Endodermal cell (in vitro differentiated cells): ENCODE measurements at regions not wholly inside any gene's neighbourhood (a gene's known extent, or its start where the extent isn't known, plus 50 kb on each side); places are given as distances from the start of the nearest gene placed in this dataset.

Experiments
- DNase-seq: peaks from one replicate; pipeline ENCODE4 v3.0.0-alpha.2; 2017
- H3K27ac ChIP-seq: 2 replicates; pipeline ENCODE4 v1.5.1; 2013; ENCODE audit warnings: mild to moderate bottlenecking, low read depth, low read length, moderate library complexity
- H3K27me3 ChIP-seq: 2 replicates; pipeline ENCODE4 v1.6.1; 2013; ENCODE audit warnings: mild to moderate bottlenecking, low read length, moderate library complexity; ENCODE audit not compliant: insufficient read depth, control insufficient read depth, poor library complexity, severe bottlenecking
- H3K36me3 ChIP-seq: 2 replicates; pipeline ENCODE4 v1.7.0; 2013; ENCODE audit warnings: mild to moderate bottlenecking, low read length, moderate library complexity; ENCODE audit not compliant: control insufficient read depth, insufficient read depth
- H3K4me1 ChIP-seq: one replicate; pipeline ENCODE4 v1.7.0; 2013; ENCODE audit warnings: low read length; ENCODE audit not compliant: control insufficient read depth, insufficient read depth
- H3K4me3 ChIP-seq: 2 replicates; pipeline ENCODE4 v1.5.1; 2013; ENCODE audit warnings: mild to moderate bottlenecking, low read length, moderate library complexity
- H3K9ac ChIP-seq: 2 replicates; pipeline ENCODE4 v1.6.1; 2013; ENCODE audit warnings: mild to moderate bottlenecking, low read length, moderate library complexity; ENCODE audit not compliant: poor library complexity, severe bottlenecking; ENCODE audit errors: extremely low read depth
- H3K9me3 ChIP-seq: 2 replicates; pipeline ENCODE4 v1.6.1; 2013; ENCODE audit warnings: mild to moderate bottlenecking, low read length, moderate library complexity; ENCODE audit not compliant: control insufficient read depth
- H3K27ac Mint-ChIP-seq: 2 replicates; pipeline ENCODE4 v1.8.0; 2020; ENCODE audit warnings: mixed read lengths
- H3K27me3 Mint-ChIP-seq: 2 replicates; pipeline ENCODE4 v1.8.0; 2021; ENCODE audit warnings: mild to moderate bottlenecking, mixed read lengths; ENCODE audit not compliant: insufficient read depth
- H3K36me3 Mint-ChIP-seq: 2 replicates; pipeline ENCODE4 v1.8.0; 2020; ENCODE audit warnings: low read depth, mixed read lengths
- H3K4me1 Mint-ChIP-seq: 2 replicates; pipeline ENCODE4 v1.8.0; 2020; ENCODE audit warnings: mixed read lengths
- H3K4me3 Mint-ChIP-seq: 2 replicates; pipeline ENCODE4 v1.8.0; 2020; ENCODE audit warnings: mild to moderate bottlenecking, moderate library complexity, mixed read lengths
- H3K9me3 Mint-ChIP-seq: 2 replicates; pipeline ENCODE4 v1.8.0; 2020; ENCODE audit warnings: mild to moderate bottlenecking, mixed read lengths
- WGBS, 2 experiments: methylation state at CpG; one replicate each; pipeline versions ENCODE4 v1.1.5 to v1.1.7; 2013; ENCODE audit warnings: missing lambda C conversion rate in 2 of 2, mixed read lengths in 1 of 2; ENCODE audit not compliant: insufficient coverage in 1 of 2, insufficient read length in 1 of 2; 5-methylcytosine and 5-hydroxymethylcytosine counted together
- TF ChIP-seq, protein P1 (sequence below): fragments of 200-600 bp; sonication (generic); conservative IDR thresholded peaks from 2 replicates; pipeline ENCODE4 v1.5.0; 2021; ENCODE audit warnings: antibody characterized with exemption, mild to moderate bottlenecking

DNA sequence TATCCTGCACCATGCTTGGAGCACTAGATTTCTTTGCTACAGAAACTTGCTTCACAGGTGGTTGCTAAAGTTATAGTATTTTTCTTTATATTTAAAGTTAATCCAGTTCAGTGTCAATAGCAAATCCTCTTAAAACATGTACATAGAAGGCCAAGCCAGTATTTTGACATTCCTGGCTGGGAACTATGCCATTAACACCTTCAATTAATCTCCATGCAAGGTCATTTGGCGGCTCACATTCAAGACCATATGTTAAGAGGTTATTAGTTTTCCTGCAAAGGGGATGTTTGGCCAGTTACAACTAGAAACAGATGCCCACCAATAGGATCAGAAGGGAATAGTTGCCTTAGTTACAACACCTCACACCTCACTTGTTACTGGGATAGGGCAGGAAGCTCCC lies 261.3 kb upstream of the MEIS1 start:
- no peak overlapping the region for H3K27ac Mint-ChIP-seq
- TF ChIP-seq, protein P1, sequence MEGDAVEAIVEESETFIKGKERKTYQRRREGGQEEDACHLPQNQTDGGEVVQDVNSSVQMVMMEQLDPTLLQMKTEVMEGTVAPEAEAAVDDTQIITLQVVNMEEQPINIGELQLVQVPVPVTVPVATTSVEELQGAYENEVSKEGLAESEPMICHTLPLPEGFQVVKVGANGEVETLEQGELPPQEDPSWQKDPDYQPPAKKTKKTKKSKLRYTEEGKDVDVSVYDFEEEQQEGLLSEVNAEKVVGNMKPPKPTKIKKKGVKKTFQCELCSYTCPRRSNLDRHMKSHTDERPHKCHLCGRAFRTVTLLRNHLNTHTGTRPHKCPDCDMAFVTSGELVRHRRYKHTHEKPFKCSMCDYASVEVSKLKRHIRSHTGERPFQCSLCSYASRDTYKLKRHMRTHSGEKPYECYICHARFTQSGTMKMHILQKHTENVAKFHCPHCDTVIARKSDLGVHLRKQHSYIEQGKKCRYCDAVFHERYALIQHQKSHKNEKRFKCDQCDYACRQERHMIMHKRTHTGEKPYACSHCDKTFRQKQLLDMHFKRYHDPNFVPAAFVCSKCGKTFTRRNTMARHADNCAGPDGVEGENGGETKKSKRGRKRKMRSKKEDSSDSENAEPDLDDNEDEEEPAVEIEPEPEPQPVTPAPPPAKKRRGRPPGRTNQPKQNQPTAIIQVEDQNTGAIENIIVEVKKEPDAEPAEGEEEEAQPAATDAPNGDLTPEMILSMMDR: no peak

DNA sequence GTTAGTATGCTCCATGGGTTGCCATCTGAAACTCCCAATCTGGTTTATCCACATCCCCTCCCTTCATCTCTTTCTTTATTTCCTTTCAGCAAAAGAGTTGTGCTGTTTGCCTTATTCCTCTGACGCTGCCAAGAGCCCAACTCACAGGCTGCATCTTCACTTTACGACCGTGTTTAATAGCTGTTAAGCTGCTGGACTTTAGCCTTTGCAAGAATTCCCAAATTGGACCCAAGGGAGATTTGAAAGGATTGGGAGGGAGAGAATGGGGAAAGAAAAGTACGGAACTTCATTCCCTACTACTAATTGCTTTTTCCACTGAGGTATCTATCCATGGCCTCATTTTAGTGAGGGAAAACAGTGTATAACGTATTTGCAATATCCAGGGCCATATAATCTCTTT lies 263.4 kb upstream of the MEIS1 start:
- DNase-seq: no peak
- Mint-ChIP-seq H3K9me3 (peaks cover 5% of the 10 kb centered on the region), H3K36me3 (no peaks in the 10 kb centered on the region), H3K27ac (no peak overlapping the region), H3K4me3 (no peak overlapping the region), H3K27me3 (no peaks in the 10 kb centered on the region), H3K4me1 (peaks cover 9% of the 10 kb centered on the region)
- Histone ChIP-seq H3K4me1 (no peaks in the 10 kb centered on the region), H3K9me3 (peaks cover 3% of the 10 kb centered on the region), H3K4me3 (no peak overlapping the region), H3K27me3 (no peaks in the 10 kb centered on the region), H3K9ac (no peak overlapping the region), H3K36me3 (no peaks in the 10 kb centered on the region), H3K27ac (no peak overlapping the region)
- TF ChIP-seq, protein P1: no peak
- WGBS, 2 experiments: 78 to 82% methylated on average over 4 to 5 of the region's 5 CpGs

More for the DNA sequence above, 261.3 kb upstream of the MEIS1 start:
- no peak for DNase-seq
- H3K9me3 Mint-ChIP-seq: peaks cover 17% of the 10 kb centered on the region
- no peak overlapping the region for H3K27ac ChIP-seq
- peaks cover 9% of the 10 kb centered on the region for H3K9me3 ChIP-seq
- no peaks in the 10 kb centered on the region for H3K36me3 Mint-ChIP-seq
- H3K9ac ChIP-seq: no peak overlapping the region
- H3K4me1 Mint-ChIP-seq: peaks cover 9% of the 10 kb centered on the region
- no peak overlapping the region for H3K4me3 Mint-ChIP-seq
- WGBS, 2 experiments: 83 to 100% methylated on average over 1 of the region's 1 CpG
- H3K27me3 ChIP-seq: no peaks in the 10 kb centered on the region
- H3K4me3 ChIP-seq: no peak overlapping the region
- H3K36me3 ChIP-seq: no peaks in the 10 kb centered on the region
- no peaks in the 10 kb centered on the region for H3K4me1 ChIP-seq
- H3K27me3 Mint-ChIP-seq: no peaks in the 10 kb centered on the region

DNA sequence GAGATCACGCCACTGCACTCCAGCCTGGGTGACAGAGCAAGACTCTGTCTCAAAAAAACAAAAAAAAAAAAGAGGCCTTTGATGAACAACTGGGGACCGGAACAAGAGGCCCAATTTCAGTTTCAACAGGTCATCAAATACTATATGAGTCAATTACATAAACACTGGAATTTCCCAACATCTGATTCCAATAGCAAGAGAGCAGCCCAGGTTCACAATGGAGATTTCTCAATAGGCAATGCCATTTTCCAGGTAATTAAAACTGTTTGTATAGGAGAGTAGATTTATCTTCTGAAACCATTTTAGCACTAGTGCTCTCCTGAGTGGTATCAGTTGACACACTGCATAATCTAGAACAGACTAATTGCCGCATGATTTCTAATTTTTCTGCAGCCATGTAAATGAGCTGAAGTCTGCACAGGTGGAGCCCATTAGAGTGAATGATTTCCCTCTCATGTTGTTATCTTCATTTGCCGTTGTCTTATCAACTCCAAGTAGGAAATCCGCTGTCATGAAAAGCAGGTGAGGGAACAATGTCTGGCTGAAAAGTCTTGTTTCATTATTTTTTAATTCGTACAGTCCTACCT lies 264.1 kb upstream of the MEIS1 start:
- Mint-ChIP-seq H3K27me3 (no peaks in the 10 kb centered on the region), H3K27ac (no peak overlapping the region), H3K4me3 (no peak overlapping the region), H3K9me3 (no peaks in the 10 kb centered on the region), H3K4me1 (peaks cover 9% of the 10 kb centered on the region), H3K36me3 (no peaks in the 10 kb centered on the region)
- no peaks in the 10 kb centered on the region for H3K27me3 ChIP-seq
- H3K4me3 ChIP-seq: no peak overlapping the region
- TF ChIP-seq, protein P1: no peak
- H3K4me1 ChIP-seq: no peaks in the 10 kb centered on the region
- no peak overlapping the region for H3K9ac ChIP-seq
- no peak for DNase-seq
- no peaks in the 10 kb centered on the region for H3K9me3 ChIP-seq
- WGBS, 2 experiments: 94 to 100% methylated on average over 3 to 6 of the region's 6 CpGs
- no peak overlapping the region for H3K27ac ChIP-seq
- no peaks in the 10 kb centered on the region for H3K36me3 ChIP-seq
